IPS-18a (cell line): ENCODE measurements at regions not wholly inside any gene's neighbourhood (a gene's known extent, or its start where the extent isn't known, plus 50 kb on each side); places are given as distances from the start of the nearest gene placed in this dataset.
"Not testable (repeated sequence)": the region's sequence is repeated elsewhere in the genome, so short reads cannot be mapped to it uniquely, and the experiment has no call there.

Source experiments
- H3K27ac ChIP-seq: one replicate; pipeline ENCODE4 v1.5.1; 2013; ENCODE audit warnings: low read length
- H3K27me3 ChIP-seq: one replicate; pipeline ENCODE4 v1.6.1; 2013; ENCODE audit warnings: mild to moderate bottlenecking, low read length; ENCODE audit not compliant: control insufficient read depth, insufficient read depth
- H3K36me3 ChIP-seq: one replicate; pipeline ENCODE4 v1.6.1; 2013; ENCODE audit warnings: low read depth, low read length; ENCODE audit not compliant: control insufficient read depth
- H3K4me1 ChIP-seq: one replicate; pipeline ENCODE4 v1.6.1; 2013; ENCODE audit warnings: low read depth, low read length; ENCODE audit not compliant: control insufficient read depth
- H3K4me3 ChIP-seq: one replicate; pipeline ENCODE4 v1.5.1; 2013; ENCODE audit warnings: low read length
- H3K9ac ChIP-seq: one replicate; pipeline ENCODE4 v1.6.1; 2013; ENCODE audit warnings: mild to moderate bottlenecking, low read length, moderate library complexity
- H3K9me3 ChIP-seq: one replicate; pipeline ENCODE4 v1.6.1; 2013; ENCODE audit warnings: low read depth, low read length; ENCODE audit not compliant: control insufficient read depth

DNA sequence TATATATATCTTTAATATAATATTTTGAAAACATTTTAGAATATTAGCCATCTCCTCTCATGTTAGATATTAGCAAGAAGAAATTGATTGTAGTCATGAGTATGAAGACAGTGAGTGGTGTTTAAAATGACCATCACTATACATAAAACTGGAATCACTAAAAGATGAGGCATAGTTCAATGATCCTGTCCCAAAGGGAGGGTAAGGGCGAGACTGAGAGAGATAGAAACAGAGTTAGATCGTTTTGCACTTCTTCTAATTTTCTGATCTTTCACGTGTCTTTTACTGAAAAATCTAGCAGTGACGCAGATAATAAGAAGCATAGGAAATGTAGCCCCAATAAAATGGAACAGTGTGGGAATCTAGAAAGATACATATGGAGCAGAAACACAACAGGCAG is 627.4 kb downstream of the SLC16A7 start:
- no peak overlapping the region for H3K4me3 ChIP-seq
- no peaks in the 10 kb centered on the region for H3K9me3 ChIP-seq
- H3K27ac ChIP-seq = no peak overlapping the region
- no peaks in the 10 kb centered on the region for H3K4me1 ChIP-seq
- no peaks in the 10 kb centered on the region for H3K27me3 ChIP-seq
- H3K36me3 ChIP-seq = no peaks in the 10 kb centered on the region
- no peak overlapping the region for H3K9ac ChIP-seq

DNA sequence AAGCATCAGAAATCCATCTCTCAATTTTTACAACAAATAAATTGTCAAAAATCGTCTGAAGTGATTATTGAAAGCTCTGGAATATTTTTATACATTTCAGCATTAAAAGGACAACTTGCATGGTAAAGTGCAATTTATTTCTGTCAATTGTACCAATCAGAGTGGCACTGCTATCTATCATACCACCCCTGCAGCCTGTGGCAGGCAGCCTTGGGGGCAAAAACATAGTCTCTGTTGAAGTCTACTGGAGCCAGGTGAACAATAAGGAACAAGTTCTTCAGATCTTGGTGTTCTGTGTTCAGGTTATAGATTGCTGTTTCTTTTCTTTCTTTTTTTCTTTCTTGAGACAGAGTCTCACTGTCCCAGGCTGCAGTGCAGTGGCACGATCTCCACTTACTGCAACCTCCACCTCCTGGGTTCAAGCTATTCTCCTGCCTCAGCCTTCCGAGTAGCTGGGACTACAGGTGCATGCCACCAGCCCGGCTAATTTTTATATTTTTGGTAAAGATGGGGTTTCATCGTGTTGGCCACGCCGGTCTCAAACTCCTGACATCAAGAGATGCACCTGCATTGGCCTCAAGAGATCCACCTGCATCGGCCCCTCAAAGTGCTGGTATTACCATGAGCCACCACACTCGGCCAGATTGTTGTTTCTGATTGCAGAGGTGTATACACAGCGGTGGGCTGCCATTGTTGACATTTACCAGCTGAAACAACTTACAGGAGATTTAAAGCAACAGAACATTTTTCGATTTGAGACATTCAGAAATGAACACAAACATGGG is 629.6 kb downstream of the SLC16A7 start:
- H3K4me1 ChIP-seq = no peaks in the 10 kb centered on the region
- H3K9me3 ChIP-seq = no peaks in the 10 kb centered on the region
- no peaks in the 10 kb centered on the region for H3K27me3 ChIP-seq
- H3K27ac ChIP-seq = no peak overlapping the region
- no peak overlapping the region for H3K9ac ChIP-seq
- no peaks in the 10 kb centered on the region for H3K36me3 ChIP-seq
- H3K4me3 ChIP-seq = no peak overlapping the region

DNA sequence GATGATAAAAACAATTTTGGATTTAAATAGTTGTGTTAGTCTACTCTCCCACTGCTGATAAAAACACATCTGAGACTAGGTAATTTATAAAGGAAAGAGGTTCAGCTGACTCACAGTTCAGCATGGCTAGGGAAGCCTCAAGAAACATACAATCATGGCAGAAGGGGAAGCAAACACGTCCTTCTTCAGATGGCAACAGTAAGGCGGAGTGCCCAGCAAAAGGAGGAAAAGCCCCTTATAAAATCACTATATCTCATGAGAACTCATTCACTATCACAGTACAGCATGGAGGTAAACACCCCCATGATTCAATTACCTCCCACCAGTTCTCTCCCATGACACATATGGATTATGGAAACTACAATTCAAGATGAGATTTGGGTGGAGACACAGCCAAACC is 632.1 kb downstream of the SLC16A7 start:
- Histone ChIP-seq H3K36me3 (no peaks in the 10 kb centered on the region), H3K4me3 (no peak overlapping the region), H3K27me3 (no peaks in the 10 kb centered on the region), H3K4me1 (no peaks in the 10 kb centered on the region), H3K27ac (no peak overlapping the region), H3K9me3 (no peaks in the 10 kb centered on the region), H3K9ac (no peak overlapping the region)

DNA sequence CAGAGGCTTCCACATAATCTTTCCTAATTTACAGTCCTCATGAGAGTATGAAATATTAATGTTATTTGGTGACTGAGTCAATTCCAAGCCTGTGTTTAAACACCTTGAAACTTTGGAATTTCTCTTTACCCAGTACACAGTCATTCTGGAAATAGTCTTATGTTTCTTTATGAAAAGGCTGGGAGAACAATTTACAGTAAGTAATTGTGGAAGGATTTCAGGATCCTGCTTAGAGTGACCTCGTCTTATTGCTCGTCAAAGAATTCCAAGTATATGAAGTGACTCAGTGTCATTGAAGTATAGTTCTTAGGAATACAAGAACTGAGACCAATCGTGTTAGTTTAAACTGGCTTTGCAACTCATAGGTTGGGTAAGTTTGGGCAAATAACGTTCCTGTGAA is 634.2 kb downstream of the SLC16A7 start:
- H3K36me3 ChIP-seq = no peaks in the 10 kb centered on the region
- no peaks in the 10 kb centered on the region for H3K4me1 ChIP-seq
- H3K9me3 ChIP-seq = no peaks in the 10 kb centered on the region
- H3K4me3 ChIP-seq = no peak overlapping the region
- H3K27ac ChIP-seq = no peak overlapping the region
- H3K27me3 ChIP-seq = no peaks in the 10 kb centered on the region
- no peak overlapping the region for H3K9ac ChIP-seq

DNA sequence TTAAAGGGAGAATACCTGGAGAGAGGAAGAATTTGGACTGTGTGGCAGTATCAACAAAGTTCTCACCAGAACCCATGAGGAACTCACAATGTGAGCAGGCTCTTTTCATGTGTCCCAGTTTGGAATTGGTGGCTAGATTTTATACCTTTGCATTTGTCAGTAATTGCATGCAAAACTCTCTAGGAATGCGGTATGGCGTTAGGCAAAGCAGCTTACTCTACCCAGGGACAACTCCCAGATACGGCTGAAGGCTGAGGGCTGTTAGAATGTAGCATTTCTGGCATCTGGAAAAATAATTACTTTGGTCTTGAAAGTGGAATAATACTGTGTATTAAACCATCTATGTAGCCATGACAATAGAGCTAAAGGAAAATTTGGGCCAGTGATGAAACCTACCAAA is 635.5 kb downstream of the SLC16A7 start:
- H3K36me3 ChIP-seq = no peaks in the 10 kb centered on the region
- no peak overlapping the region for H3K4me3 ChIP-seq
- no peak overlapping the region for H3K9ac ChIP-seq
- no peaks in the 10 kb centered on the region for H3K4me1 ChIP-seq
- H3K9me3 ChIP-seq = no peaks in the 10 kb centered on the region
- no peaks in the 10 kb centered on the region for H3K27me3 ChIP-seq
- no peak overlapping the region for H3K27ac ChIP-seq

DNA sequence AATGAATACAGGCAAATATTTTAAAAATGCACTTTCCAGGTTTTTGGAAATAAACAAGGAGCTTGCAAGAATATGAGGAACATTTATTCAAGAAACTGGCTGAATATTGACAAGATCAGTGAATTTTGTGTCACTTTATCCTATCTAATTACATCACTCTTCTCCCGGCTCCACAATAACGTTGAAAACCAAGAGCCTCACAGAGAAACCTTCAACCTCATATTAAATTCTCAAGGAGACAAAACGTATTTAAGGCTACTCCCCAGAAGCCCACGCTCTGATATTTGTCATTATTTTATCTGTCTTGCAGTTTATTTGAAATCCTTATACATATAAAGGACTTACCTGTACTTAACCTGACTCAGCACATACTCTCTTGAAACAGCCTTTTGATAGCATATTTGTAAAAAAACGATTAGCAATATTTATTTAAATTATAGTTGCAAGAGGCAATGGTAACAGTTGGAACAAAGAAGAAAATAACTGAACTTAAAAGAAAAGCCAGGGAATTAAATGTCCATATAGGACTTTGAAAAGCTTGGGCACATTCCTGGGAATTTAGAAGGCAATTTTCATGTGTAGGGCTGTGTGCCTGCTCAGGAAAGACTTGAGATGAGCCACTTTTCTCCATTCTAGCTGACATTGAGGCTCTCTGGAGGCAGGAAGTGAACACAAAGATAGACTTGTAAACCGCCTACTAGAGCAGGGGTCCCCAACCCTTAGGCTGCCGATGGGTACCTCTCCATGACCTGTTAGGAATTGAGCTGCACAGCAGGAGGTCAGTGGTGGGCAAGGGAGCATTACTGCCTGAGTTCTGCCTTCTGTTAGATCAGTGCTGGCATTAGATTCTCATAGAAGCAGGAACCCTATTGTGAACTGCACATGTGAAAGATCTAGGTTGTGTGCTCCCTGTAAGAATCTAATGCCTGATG is 636.4 kb downstream of the SLC16A7 start:
- Histone ChIP-seq H3K9me3 (no peaks in the 10 kb centered on the region), H3K4me1 (no peaks in the 10 kb centered on the region), H3K36me3 (no peaks in the 10 kb centered on the region), H3K9ac (no peak overlapping the region), H3K27ac (no peak overlapping the region), H3K4me3 (no peak overlapping the region), H3K27me3 (no peaks in the 10 kb centered on the region)

DNA sequence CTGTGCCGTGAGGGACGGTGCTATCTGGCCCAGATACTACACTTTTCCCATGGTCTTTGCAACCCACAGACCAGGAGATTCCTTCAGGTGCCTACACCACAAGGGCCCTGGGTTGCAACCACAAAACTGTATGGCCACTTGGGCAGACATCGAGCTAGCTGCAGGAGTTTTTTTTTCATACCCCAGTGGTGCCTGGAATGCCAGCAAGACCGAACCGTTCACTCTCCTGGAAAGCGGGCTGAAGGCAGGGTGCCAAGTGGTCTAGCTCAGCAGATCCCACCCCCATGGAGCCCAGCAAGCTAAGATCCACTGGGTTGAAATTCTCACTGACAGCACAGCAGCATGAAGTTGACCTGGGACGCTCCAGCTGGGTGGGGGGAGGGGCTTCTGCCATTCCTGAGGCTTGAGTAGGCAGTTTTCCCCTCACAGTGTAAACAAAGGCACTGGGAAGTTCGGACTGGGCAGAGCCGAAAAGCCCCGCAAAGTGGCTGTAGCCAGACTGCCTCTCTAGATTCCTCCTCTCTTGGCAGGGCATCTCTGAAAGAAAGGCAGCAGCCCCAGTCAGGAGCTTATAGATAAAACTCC is 638.9 kb downstream of the SLC16A7 start:
- H3K9me3 ChIP-seq, H3K9ac ChIP-seq, H3K27me3 ChIP-seq, H3K4me3 ChIP-seq, H3K4me1 ChIP-seq, H3K27ac ChIP-seq, H3K36me3 ChIP-seq: not testable (repeated sequence)

DNA sequence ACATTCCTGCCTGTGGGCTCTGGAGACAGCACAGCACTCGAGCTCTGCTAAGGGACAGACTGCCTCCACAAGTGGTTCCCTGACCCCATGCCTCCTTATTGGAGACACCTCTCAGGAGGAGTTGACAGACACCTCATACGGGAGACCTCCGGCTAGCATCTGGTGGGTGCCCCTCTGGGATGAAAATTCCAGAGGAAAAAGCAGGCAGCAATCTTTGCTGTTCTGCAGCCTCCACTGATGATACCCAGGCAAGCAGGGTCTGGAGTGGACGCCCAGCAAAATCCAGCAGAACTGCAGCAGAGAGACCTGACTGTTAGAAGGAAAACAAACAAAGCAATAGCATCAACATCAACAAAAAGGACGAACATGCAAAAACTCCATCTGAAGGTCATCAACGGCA is 639.4 kb downstream of the SLC16A7 start:
- no peaks in the 10 kb centered on the region for H3K36me3 ChIP-seq
- no peaks in the 10 kb centered on the region for H3K4me1 ChIP-seq
- H3K27ac ChIP-seq = no peak overlapping the region
- no peaks in the 10 kb centered on the region for H3K9me3 ChIP-seq
- H3K9ac ChIP-seq = no peak overlapping the region
- H3K4me3 ChIP-seq = no peak overlapping the region
- no peaks in the 10 kb centered on the region for H3K27me3 ChIP-seq

DNA sequence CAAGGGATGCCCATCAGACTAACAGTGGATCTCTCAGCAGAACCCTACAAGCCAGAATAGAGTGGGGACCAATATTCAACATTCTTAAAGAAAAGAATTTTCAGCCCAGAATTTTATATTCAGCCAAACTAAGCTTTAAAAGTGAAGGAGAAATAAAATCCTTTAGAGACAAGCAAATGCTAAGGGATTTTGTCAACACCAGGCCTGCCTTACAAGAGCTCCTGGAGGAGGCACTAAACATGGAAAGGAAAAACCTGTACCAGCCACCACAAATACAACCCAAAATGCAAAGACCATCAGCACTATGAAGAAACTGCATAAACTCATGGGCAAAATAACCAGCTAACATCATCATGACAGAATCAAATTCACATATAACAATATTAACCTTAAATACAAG is 640.6 kb downstream of the SLC16A7 start:
- H3K27me3 ChIP-seq, H3K4me1 ChIP-seq, H3K36me3 ChIP-seq, H3K9ac ChIP-seq, H3K27ac ChIP-seq, H3K4me3 ChIP-seq, H3K9me3 ChIP-seq: not testable (repeated sequence)

DNA sequence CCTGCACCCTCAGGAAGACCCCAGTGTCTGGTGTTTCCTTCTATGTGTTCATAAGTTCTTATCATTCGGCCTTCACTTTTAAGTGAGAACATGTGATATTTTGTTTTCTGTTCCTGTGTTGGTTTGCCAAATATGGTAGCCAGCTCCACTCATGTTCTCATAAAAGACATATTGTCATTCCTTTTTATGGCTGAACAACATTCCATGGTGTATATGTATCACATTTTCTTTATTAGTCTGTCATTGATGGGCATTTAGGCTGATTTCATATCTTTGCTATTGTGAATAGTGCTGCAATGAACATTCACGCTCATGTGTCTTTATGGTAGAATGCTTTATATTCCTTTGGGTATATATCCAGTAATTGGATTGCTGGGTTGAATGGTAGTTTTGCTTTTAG is 645.1 kb downstream of the SLC16A7 start:
- Histone ChIP-seq H3K27ac (no peak overlapping the region), H3K27me3 (no peaks in the 10 kb centered on the region), H3K9me3 (no peaks in the 10 kb centered on the region), H3K4me1 (no peaks in the 10 kb centered on the region), H3K36me3 (no peaks in the 10 kb centered on the region), H3K4me3 (no peak overlapping the region), H3K9ac (no peak overlapping the region)

DNA sequence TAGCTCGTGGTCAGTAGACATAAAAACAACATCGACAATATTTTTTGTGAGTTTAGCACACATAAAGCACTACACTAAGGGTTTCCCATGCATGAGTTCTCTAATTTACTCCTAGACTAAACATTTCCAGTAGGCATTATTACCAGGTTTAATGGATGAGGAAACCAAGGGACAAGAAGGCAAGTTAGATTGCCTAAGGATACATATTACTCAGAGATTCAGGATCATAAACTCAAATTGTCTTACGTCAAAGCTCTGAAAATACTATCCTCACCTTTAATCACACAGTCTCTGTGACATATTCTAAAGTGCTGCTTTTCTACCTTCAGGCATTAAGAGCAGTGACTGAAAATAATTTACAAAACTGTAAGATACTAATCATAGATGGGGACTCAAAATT is 655.3 kb downstream of the SLC16A7 start:
- Histone ChIP-seq H3K4me3 (no peak overlapping the region), H3K9ac (no peak overlapping the region), H3K36me3 (no peaks in the 10 kb centered on the region), H3K27me3 (no peaks in the 10 kb centered on the region), H3K9me3 (no peaks in the 10 kb centered on the region), H3K4me1 (no peaks in the 10 kb centered on the region), H3K27ac (no peak overlapping the region)
